ENCODE measurements at regions not wholly inside any gene's neighbourhood (a gene's known extent, or its start where the extent isn't known, plus 50 kb on each side); places are given as distances from the start of the nearest gene placed in this dataset.

DNA sequence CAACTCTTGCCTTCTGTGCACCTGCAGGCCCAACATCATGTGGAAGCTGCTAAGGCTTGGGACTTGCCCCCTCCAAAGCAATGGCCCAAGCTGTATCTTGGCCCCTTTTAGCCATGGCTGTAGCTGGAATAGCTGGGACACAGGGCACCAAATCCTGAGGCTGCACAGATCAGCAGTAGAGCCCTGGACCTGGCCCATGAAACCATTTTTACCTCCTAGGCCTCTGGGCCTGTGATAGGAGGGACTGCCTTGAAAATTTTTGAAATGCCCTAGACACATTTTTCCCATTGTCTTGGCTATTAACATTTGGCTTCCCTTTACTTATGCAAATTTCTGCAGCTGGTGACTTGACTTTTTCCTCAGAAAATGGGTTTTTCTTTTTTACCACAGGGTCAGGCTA is 68.7 kb downstream of the ING1 start:
- TF ChIP-seq, protein P1, sequence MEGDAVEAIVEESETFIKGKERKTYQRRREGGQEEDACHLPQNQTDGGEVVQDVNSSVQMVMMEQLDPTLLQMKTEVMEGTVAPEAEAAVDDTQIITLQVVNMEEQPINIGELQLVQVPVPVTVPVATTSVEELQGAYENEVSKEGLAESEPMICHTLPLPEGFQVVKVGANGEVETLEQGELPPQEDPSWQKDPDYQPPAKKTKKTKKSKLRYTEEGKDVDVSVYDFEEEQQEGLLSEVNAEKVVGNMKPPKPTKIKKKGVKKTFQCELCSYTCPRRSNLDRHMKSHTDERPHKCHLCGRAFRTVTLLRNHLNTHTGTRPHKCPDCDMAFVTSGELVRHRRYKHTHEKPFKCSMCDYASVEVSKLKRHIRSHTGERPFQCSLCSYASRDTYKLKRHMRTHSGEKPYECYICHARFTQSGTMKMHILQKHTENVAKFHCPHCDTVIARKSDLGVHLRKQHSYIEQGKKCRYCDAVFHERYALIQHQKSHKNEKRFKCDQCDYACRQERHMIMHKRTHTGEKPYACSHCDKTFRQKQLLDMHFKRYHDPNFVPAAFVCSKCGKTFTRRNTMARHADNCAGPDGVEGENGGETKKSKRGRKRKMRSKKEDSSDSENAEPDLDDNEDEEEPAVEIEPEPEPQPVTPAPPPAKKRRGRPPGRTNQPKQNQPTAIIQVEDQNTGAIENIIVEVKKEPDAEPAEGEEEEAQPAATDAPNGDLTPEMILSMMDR (IDR thresholded peaks at IDR 0.05; ENCODE audit: low read depth, low read length), result no peak
- TF ChIP-seq EZH2phosphoT487 (IDR thresholded peaks at IDR 0.05; ENCODE audit: low read depth), result no peak

Measured in OCI-LY3 (cell line).